Renal cortex interstitium (tissue), 11 donors: ENCODE measurements at regions not wholly inside any gene's neighbourhood (a gene's known extent, or its start where the extent isn't known, plus 50 kb on each side); places are given as distances from the start of the nearest gene placed in this dataset.
"Not testable (repeated sequence)": the region's sequence is repeated elsewhere in the genome, so short reads cannot be mapped to it uniquely, and the experiment has no call there.

ENCODE experiments used
- DNase-seq, 11 donors: peaks; one replicate each; pipeline ENCODE4 v3.0.0-alpha.2; 2013; ENCODE audit warnings: low read depth in 9 of 11, low spot score in 4 of 11; ENCODE audit errors: extremely low read depth in 1 of 11

DNA sequence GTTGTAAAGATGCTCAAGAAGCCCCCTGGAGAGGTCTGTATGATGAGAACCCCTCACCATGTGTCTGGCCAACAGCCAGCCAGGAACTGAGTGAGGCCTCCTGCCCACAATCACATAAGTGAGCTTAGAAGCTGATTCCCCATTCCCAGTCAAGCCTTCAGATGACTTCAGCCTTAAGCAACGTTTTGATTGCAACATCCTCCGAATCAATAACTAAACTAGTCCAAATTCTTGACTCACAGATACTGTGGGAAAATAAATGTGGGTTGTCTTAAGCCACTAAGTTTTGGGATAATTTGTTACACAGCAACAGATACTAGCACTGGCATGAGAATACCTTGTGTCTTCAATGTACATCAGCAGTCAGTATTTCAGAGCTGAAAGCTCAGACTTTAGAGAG, 54.5 kb upstream of the HS3ST4 start:
- no peak for DNase-seq

DNA sequence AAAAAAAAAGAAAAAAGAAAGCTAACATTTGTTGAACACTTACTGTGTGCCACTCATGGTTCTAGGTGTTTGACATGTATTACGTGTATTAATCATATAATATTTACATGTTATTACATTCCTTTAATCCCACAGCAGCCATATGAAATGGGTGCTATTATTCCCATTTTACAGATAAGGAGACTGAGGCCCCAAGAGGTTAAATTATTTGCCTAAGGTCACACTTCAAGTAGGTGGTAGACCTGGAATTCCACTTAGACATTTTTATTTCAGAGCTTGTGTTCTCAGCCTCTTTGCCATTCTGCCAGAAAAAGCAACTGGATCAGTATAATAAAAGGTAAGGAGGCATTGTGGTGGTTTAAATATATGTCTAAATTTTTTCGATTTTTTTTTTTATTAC, 55.1 kb upstream of the HS3ST4 start:
- DNase-seq: no peak

- DNase-seq: no peak
Measured at GRCh38 chr16:25635454-25635853, 56.3 kb upstream of the HS3ST4 start.

DNA sequence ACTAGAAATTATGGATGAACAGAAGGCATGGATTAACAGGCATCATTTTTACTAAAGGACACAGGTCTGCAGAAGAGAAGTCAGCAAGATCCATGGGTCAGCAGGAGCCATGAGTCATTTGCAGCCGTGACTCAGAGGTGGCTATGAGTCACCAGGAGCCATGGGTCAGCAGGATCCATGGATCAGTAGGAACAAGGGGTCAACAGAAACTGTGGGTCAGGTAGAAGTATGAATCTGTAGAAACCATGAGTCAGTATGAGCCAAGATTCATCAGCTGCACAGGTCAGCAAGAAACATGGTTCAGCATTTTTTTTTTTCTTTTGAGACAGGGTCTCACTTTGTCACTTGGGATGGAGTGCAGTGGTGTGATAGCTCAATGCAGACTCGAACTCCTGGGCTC, 58.2 kb upstream of the HS3ST4 start:
- DNase-seq: no peak

DNA sequence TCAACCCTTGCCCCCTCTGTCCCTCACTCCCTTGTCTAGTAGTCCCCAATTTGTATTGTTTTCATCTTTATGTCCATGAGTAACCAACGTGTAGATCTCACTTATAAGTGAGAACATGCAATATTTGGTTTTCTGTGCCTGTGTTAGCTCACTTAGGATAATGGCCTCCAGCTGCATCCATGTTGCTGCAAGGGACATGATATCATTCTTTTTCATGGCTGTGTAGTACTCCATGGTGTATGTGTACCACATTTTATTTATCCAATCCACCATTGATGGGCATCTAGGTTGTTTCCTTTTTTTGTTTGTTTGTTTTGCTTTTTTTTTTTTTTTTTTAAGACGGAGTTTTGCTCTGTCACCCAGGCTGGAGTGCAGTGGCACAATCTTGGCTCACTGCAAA, 63.0 kb upstream of the HS3ST4 start:
- DNase-seq: no peak

GRCh38 chr16:25627641-25628040, 64.1 kb upstream of the HS3ST4 start:
- DNase-seq: no peak

- no peak for DNase-seq
Measured at GRCh38 chr16:25626172-25626571, 65.6 kb upstream of the HS3ST4 start.

- no peak for DNase-seq
Measured at GRCh38 chr16:25625620-25626019, 66.1 kb upstream of the HS3ST4 start.

DNA sequence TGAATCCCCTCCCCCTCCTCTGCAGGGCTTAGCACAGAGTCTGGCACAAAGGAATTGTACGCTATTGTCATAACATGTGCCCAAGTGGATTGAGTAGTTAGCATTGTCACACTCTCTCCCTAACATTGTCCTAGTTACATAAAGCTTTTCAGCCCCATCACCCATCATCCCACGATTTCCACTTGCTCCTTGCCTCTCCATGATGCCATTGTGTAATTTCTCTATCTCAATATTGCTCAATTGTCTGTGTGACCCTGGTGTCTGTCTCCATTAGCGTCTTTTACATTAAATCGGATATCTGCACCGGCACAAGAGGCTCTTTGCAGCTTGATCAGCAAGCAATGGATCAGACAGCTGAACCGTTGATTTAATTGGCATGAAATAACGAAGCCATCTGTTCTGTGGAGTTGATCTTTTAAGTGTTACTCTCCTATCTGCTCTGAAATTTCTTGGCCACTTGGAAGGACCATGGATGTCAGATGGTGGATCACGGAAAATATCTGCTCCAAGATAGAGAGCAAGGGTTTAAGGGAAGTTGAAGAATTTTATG, 77.0 kb upstream of the HS3ST4 start:
- DNase-seq: no peak

GRCh38 chr16:25613931-25614330, 77.8 kb upstream of the HS3ST4 start:
- DNase-seq: no peak

DNA sequence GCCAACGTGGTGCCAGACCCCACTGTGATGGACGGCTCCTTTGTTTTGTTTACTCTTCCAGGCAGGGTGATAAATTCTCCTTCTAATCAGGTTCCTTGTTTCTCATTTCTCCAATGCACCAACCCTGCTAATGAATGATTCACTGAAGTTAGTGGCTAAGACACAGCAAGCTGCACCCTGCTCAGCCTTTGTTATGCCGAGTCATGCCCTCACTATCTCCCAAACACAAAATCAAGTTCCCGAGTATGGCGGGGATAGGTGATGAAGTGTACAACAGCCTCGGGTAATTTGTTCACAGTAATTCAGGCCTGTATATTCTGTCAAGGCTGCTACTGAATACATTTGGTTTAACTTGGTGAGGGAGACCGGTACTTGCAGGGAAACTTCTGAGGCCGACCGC, 83.8 kb upstream of the HS3ST4 start:
- no peak for DNase-seq

DNA sequence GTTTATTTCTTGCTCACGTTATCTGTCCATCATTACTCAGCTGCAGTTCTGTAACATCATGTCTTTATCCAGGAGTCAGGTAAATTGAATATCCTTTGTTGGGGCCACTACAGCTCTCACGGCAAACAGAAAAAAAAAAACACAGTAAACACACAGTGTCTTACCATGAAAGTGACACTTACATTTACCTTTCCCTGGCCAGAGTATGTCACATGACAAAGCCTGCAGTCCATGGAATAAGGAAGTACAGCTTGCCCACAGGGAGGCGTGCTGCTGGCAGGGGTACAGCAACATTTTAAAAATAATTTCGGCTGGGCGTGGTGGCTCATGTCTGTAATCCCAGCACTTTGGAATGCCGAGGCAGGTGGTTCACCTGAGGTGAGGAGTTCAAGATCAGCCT, 85.7 kb upstream of the HS3ST4 start:
- DNase-seq: no peak

DNA sequence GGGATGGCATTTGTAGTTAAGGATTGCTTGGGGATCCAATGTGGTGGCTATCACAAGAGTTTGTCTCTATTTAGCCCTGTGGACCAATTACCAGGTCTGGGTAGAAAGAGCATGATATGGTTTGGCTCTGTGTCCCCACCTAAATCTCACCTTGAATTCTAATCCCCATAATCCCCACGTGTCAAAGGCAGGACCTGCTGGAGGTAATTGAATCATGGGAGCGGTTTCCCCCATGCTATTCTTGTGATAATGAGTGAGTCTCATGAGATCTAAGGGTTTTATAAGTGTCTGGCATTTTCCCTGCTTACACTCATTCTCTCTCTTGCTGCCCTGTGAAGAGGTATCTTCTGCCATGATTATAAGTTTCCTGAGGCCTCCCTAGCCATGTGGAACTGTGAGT, 86.4 kb upstream of the HS3ST4 start:
- no peak for DNase-seq

- DNase-seq: not testable (repeated sequence)
Measured at GRCh38 chr16:25601306-25601705, 90.5 kb upstream of the HS3ST4 start.

GRCh38 chr16:25596194-25596593, 95.6 kb upstream of the HS3ST4 start:
- no peak for DNase-seq

DNA sequence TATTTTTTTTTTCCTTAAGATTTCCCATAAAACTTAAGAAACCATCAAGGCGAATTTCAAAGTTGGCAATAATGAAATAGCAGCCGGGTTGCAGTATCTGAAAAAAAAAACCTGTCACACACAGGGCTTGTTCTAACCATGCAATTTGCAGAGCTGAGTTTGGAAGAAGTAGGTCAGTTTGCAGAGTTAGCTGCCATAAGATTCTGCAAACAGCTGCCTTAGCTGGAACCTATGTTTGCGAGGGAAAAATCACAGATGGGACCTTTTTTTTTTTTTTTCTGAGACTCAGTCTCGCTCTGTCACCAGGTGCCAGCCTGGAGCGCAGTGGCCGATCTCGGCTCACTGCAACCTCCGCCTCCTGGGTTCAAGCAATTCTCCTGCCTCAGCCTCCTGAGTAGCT, 98.5 kb upstream of the HS3ST4 start:
- DNase-seq: no peak

GRCh38 chr16:25587783-25588182, 104.0 kb upstream of the HS3ST4 start:
- no peak for DNase-seq

DNA sequence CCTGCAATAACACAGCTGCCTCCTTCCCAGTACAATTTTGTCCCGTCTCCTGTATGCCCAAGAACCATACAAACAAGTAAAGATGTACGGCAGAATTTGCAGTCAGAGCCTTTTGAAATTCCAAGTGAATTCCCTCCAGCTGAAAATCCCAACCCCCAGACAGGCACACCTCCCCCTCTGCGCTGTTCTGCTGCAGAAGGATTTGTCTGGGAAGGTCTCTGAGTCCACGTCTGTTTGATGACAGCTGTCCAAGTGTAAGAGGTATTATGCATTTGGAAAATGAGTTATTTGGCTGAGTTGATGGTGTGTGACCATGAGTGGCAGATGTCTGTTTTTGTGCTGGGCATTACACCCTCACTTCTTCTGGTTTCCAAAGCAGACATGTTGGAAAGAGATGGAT, 104.9 kb upstream of the HS3ST4 start:
- DNase-seq: no peak

DNA sequence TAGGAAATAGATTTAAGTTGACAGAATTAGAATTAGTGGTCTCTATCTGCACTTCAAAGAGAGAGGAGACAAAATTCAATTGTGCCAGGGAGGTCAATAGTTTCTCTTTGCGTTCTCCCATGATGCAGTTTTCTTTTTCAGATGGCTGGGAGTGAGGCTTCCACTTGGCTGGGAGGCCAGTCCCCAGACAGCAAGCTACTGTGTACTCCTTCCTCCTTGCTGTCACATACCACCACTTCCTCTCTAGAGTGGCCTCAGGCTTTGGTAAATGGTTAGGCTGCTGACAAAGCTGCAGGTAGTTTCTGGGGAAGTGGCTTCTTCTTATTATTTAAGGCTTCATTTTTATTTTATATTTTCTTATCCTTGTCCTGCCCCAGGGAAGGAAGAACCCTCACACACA, 106.2 kb upstream of the HS3ST4 start:
- no peak for DNase-seq

DNA sequence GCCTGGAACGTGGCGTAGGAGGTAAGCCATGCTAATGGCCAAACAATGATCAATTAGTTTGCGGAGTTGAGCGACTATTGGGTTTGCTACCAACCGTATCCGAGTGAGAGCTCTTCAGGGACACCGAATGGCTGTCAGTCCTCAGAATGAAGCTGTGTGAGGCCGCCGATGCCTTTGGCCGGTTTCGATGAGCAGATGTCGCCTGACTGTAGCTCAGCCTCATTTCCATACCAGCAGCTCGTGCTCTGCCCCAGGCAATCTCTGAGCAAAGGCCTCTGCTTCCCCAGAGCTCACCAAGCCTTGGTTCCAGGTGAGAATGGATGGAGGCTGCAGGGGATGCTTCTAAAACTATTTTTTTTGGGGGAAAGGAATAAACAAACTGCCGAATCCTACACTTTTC, 111.7 kb upstream of the HS3ST4 start:
- DNase-seq: no peak

GRCh38 chr16:25575363-25575762, 116.4 kb upstream of the HS3ST4 start:
- no peak for DNase-seq

GRCh38 chr16:25571712-25572111, 120.0 kb upstream of the HS3ST4 start:
- no peak for DNase-seq
